ENCODE measurements at regions not wholly inside any gene's neighbourhood (a gene's known extent, or its start where the extent isn't known, plus 50 kb on each side); places are given as distances from the start of the nearest gene placed in this dataset.
"Not testable (repeated sequence)": the region's sequence is repeated elsewhere in the genome, so short reads cannot be mapped to it uniquely, and the experiment has no call there.

- not testable (repeated sequence) for ATAC-seq (replicated peaks in 1 of 2); H3K27ac Mint-ChIP-seq; H3K36me3 Mint-ChIP-seq (ENCODE audit: insufficient read depth in 2 of 2); H3K4me1 Mint-ChIP-seq (ENCODE audit: low read depth); DNase-seq; H3K27me3 Mint-ChIP-seq (ENCODE audit: low read depth); H3K4me3 Mint-ChIP-seq
- peaks cover 9 to 10% of the 10 kb centered on the region in 2 donors for H3K9me3 Mint-ChIP-seq
Measured at GRCh38 chr2:77753710-77754345, 231.7 kb upstream of the LRRTM4 start.

- H3K36me3 Mint-ChIP-seq (ENCODE audit: insufficient read depth in 2 of 2): peaks cover 0 to 4% of the 10 kb centered on the region in 2 donors
- H3K9me3 Mint-ChIP-seq: peaks cover 12 to 13% of the 10 kb centered on the region in 2 donors
- ATAC-seq (replicated peaks in 1 of 2) (no peak), DNase-seq (no peak)
- no peak overlapping the region for H3K27ac Mint-ChIP-seq
- H3K4me1 Mint-ChIP-seq (ENCODE audit: low read depth): no peaks in the 10 kb centered on the region
- H3K4me3 Mint-ChIP-seq: no peak overlapping the region
- H3K27me3 Mint-ChIP-seq (ENCODE audit: low read depth): no peaks in the 10 kb centered on the region
Measured at GRCh38 chr2:77767388-77768076, 245.4 kb upstream of the LRRTM4 start.

- DNase-seq (no peak), ATAC-seq (replicated peaks in 1 of 2) (no peak)
- H3K4me3 Mint-ChIP-seq: no peak overlapping the region
- H3K4me1 Mint-ChIP-seq (ENCODE audit: low read depth): no peaks in the 10 kb centered on the region
- no peak overlapping the region for H3K27ac Mint-ChIP-seq
- peaks cover 0 to 4% of the 10 kb centered on the region in 2 donors for H3K36me3 Mint-ChIP-seq (ENCODE audit: insufficient read depth in 2 of 2)
- no peaks in the 10 kb centered on the region for H3K27me3 Mint-ChIP-seq (ENCODE audit: low read depth)
- peaks cover 9 to 14% of the 10 kb centered on the region in 2 donors for H3K9me3 Mint-ChIP-seq
Measured at GRCh38 chr2:77768508-77768907, 246.3 kb upstream of the LRRTM4 start.

GRCh38 chr2:77778917-77779316 lies 256.7 kb upstream of the LRRTM4 start:
- H3K27ac Mint-ChIP-seq: no peak overlapping the region
- DNase-seq (no peak), ATAC-seq (replicated peaks in 1 of 2) (no peak)
- H3K4me3 Mint-ChIP-seq: no peak overlapping the region
- H3K36me3 Mint-ChIP-seq (ENCODE audit: insufficient read depth in 2 of 2): peaks cover 2 to 3% of the 10 kb centered on the region in 2 donors
- H3K27me3 Mint-ChIP-seq (ENCODE audit: low read depth): no peaks in the 10 kb centered on the region
- H3K4me1 Mint-ChIP-seq (ENCODE audit: low read depth): no peaks in the 10 kb centered on the region
- H3K9me3 Mint-ChIP-seq: peaks cover 14 to 18% of the 10 kb centered on the region in 2 donors

- H3K27ac Mint-ChIP-seq; ATAC-seq (replicated peaks in 1 of 2); H3K4me3 Mint-ChIP-seq; H3K36me3 Mint-ChIP-seq (ENCODE audit: insufficient read depth in 2 of 2); H3K4me1 Mint-ChIP-seq (ENCODE audit: low read depth); H3K9me3 Mint-ChIP-seq; H3K27me3 Mint-ChIP-seq (ENCODE audit: low read depth); DNase-seq: not testable (repeated sequence)
Measured at GRCh38 chr2:77793500-77793899, 271.3 kb upstream of the LRRTM4 start.

GRCh38 chr2:77796397-77796796 lies 274.2 kb upstream of the LRRTM4 start:
- Mint-ChIP-seq H3K36me3 (ENCODE audit: insufficient read depth in 2 of 2) (peaks cover 1 to 3% of the 10 kb centered on the region in 2 donors), H3K27ac (no peak overlapping the region), H3K4me1 (ENCODE audit: low read depth) (no peaks in the 10 kb centered on the region), H3K4me3 (no peak overlapping the region), H3K27me3 (ENCODE audit: low read depth) (no peaks in the 10 kb centered on the region), H3K9me3 (peaks cover 3 to 7% of the 10 kb centered on the region in 2 donors)
- no peak for DNase-seq
- ATAC-seq (replicated peaks in 1 of 2): no peak

- Mint-ChIP-seq H3K27ac (no peak overlapping the region), H3K4me3 (no peak overlapping the region), H3K4me1 (ENCODE audit: low read depth) (no peaks in the 10 kb centered on the region), H3K36me3 (ENCODE audit: insufficient read depth in 2 of 2) (no peaks in the 10 kb centered on the region), H3K9me3 (peaks cover 0 to 5% of the 10 kb centered on the region in 2 donors), H3K27me3 (ENCODE audit: low read depth) (no peaks in the 10 kb centered on the region)
- ATAC-seq (replicated peaks in 1 of 2) (no peak), DNase-seq (no peak)
Measured at GRCh38 chr2:77797088-77797487, 274.9 kb upstream of the LRRTM4 start.

GRCh38 chr2:77800410-77800809 lies 278.2 kb upstream of the LRRTM4 start:
- no peak overlapping the region for H3K4me3 Mint-ChIP-seq
- H3K36me3 Mint-ChIP-seq (ENCODE audit: insufficient read depth in 2 of 2): no peaks in the 10 kb centered on the region
- peaks cover 2 to 14% of the 10 kb centered on the region in 2 donors for H3K9me3 Mint-ChIP-seq
- DNase-seq: no peak
- H3K4me1 Mint-ChIP-seq (ENCODE audit: low read depth): no peaks in the 10 kb centered on the region
- H3K27ac Mint-ChIP-seq: no peak overlapping the region
- no peaks in the 10 kb centered on the region for H3K27me3 Mint-ChIP-seq (ENCODE audit: low read depth)
- ATAC-seq (replicated peaks in 1 of 2): no peak

- ATAC-seq (replicated peaks in 1 of 2): no peak
- no peaks in the 10 kb centered on the region for H3K4me1 Mint-ChIP-seq (ENCODE audit: low read depth)
- peaks cover 0 to 1% of the 10 kb centered on the region in 2 donors for H3K36me3 Mint-ChIP-seq (ENCODE audit: insufficient read depth in 2 of 2)
- no peak for DNase-seq
- H3K27me3 Mint-ChIP-seq (ENCODE audit: low read depth): no peaks in the 10 kb centered on the region
- H3K9me3 Mint-ChIP-seq: peaks cover 18 to 26% of the 10 kb centered on the region in 2 donors
- H3K4me3 Mint-ChIP-seq: no peak overlapping the region
- H3K27ac Mint-ChIP-seq: no peak overlapping the region
Measured at GRCh38 chr2:77807531-77808215, 285.5 kb upstream of the LRRTM4 start.

- Mint-ChIP-seq H3K4me3 (no peak overlapping the region), H3K36me3 (ENCODE audit: insufficient read depth in 2 of 2) (peaks cover 0 to 1% of the 10 kb centered on the region in 2 donors), H3K27me3 (ENCODE audit: low read depth) (no peaks in the 10 kb centered on the region), H3K4me1 (ENCODE audit: low read depth) (no peaks in the 10 kb centered on the region), H3K9me3 (peaks cover 18 to 25% of the 10 kb centered on the region in 2 donors), H3K27ac (no peak overlapping the region)
- no peak for DNase-seq
- ATAC-seq (replicated peaks in 1 of 2): no peak
Measured at GRCh38 chr2:77808599-77808998, 286.4 kb upstream of the LRRTM4 start.

GRCh38 chr2:77813599-77813998 lies 291.4 kb upstream of the LRRTM4 start:
- peaks cover 1 to 2% of the 10 kb centered on the region in 2 donors for H3K36me3 Mint-ChIP-seq (ENCODE audit: insufficient read depth in 2 of 2)
- H3K9me3 Mint-ChIP-seq: peaks cover 9 to 19% of the 10 kb centered on the region in 2 donors
- H3K4me1 Mint-ChIP-seq (ENCODE audit: low read depth): no peaks in the 10 kb centered on the region
- H3K4me3 Mint-ChIP-seq: no peak overlapping the region
- H3K27ac Mint-ChIP-seq: no peak overlapping the region
- no peaks in the 10 kb centered on the region for H3K27me3 Mint-ChIP-seq (ENCODE audit: low read depth)
- DNase-seq (no peak), ATAC-seq (replicated peaks in 1 of 2) (no peak)

GRCh38 chr2:77816618-77817017 lies 294.4 kb upstream of the LRRTM4 start:
- no peak overlapping the region for H3K27ac Mint-ChIP-seq
- no peaks in the 10 kb centered on the region for H3K27me3 Mint-ChIP-seq (ENCODE audit: low read depth)
- ATAC-seq (replicated peaks in 1 of 2) (no peak), DNase-seq (no peak)
- H3K4me1 Mint-ChIP-seq (ENCODE audit: low read depth): no peaks in the 10 kb centered on the region
- H3K9me3 Mint-ChIP-seq: peaks cover 11 to 23% of the 10 kb centered on the region in 2 donors
- H3K36me3 Mint-ChIP-seq (ENCODE audit: insufficient read depth in 2 of 2): peaks cover 0 to 2% of the 10 kb centered on the region in 2 donors
- H3K4me3 Mint-ChIP-seq: no peak overlapping the region

GRCh38 chr2:77818186-77818585 lies 296.0 kb upstream of the LRRTM4 start:
- H3K27me3 Mint-ChIP-seq (ENCODE audit: low read depth): no peaks in the 10 kb centered on the region
- H3K36me3 Mint-ChIP-seq (ENCODE audit: insufficient read depth in 2 of 2): peaks cover 0 to 2% of the 10 kb centered on the region in 2 donors
- no peak overlapping the region for H3K4me3 Mint-ChIP-seq
- H3K4me1 Mint-ChIP-seq (ENCODE audit: low read depth): no peaks in the 10 kb centered on the region
- H3K27ac Mint-ChIP-seq: no peak overlapping the region
- DNase-seq: no peak
- no peak for ATAC-seq (replicated peaks in 1 of 2)
- peaks cover 9 to 18% of the 10 kb centered on the region in 2 donors for H3K9me3 Mint-ChIP-seq
